ENCODE measurements at regions not wholly inside any gene's neighbourhood (a gene's known extent, or its start where the extent isn't known, plus 50 kb on each side); places are given as distances from the start of the nearest gene placed in this dataset.

- H3K36me3 ChIP-seq, result no peaks in the 10 kb centered on the region
- no peak for DNase-seq
- no peak overlapping the region for H3K4me3 ChIP-seq
- TF ChIP-seq, protein P1, sequence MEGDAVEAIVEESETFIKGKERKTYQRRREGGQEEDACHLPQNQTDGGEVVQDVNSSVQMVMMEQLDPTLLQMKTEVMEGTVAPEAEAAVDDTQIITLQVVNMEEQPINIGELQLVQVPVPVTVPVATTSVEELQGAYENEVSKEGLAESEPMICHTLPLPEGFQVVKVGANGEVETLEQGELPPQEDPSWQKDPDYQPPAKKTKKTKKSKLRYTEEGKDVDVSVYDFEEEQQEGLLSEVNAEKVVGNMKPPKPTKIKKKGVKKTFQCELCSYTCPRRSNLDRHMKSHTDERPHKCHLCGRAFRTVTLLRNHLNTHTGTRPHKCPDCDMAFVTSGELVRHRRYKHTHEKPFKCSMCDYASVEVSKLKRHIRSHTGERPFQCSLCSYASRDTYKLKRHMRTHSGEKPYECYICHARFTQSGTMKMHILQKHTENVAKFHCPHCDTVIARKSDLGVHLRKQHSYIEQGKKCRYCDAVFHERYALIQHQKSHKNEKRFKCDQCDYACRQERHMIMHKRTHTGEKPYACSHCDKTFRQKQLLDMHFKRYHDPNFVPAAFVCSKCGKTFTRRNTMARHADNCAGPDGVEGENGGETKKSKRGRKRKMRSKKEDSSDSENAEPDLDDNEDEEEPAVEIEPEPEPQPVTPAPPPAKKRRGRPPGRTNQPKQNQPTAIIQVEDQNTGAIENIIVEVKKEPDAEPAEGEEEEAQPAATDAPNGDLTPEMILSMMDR (IDR thresholded peaks at IDR 0.05), result no peak
- TF ChIP-seq POLR2A (IDR thresholded peaks at IDR 0.05), result no peak
- no peaks in the 10 kb centered on the region for H3K9me3 ChIP-seq
- no peak overlapping the region for H3K27ac ChIP-seq
- no peaks in the 10 kb centered on the region for H3K27me3 ChIP-seq
- H3K4me1 ChIP-seq, result no peaks in the 10 kb centered on the region
These were observed 156.7 kb downstream of the TMCO5A start for GRCh38 chr15:38091078-38091645.

DNA sequence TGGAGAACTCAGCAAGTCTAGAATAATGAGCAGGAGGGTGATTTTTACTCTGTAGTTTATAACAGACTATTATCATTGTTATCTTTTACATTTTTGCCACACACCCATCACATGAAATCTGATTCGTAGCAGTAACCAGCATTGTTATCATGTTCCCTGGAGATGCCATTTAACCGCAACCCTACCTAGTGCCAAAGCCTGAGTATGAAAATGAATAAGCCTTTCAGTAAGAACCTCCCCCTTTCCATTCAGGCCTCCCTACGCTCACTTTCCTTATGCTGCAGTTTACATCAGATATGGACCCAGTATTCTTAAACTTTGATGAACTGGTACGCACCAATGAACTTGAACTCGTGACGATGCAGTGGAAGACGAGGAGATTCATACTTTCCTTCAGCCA lies 158.7 kb upstream of the SPRED1 start:
- TF ChIP-seq, protein P1 (IDR thresholded peaks at IDR 0.05), result no peak
- TF ChIP-seq POLR2A (IDR thresholded peaks at IDR 0.05), result no peak
- Histone ChIP-seq H3K27ac (no peak overlapping the region), H3K36me3 (no peaks in the 10 kb centered on the region), H3K4me3 (no peak overlapping the region), H3K9me3 (peaks cover 0 to 5% (median 0%) of the 10 kb centered on the region in 4 donors), H3K27me3 (no peaks in the 10 kb centered on the region), H3K4me1 (no peaks in the 10 kb centered on the region)
- no peak for DNase-seq

DNA sequence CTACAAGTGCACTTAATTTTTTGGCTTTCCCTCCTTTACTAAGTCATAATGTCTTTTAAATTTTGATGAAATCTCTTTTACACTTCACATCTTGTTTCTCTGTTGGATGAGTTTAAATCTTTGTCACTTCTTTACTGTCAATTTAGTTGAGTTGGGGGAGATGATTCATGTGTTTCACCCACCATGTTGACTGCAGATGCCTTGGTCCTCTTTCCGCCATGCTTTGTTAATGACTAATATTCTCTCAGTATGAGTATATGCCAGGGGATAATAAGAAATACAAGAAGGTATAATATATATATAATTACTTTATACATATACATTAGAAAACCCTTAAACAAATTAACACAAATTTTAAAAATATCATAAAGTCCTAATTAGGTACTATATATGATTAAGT lies 149.7 kb upstream of the SPRED1 start:
- H3K9me3 ChIP-seq, result no peaks in the 10 kb centered on the region
- H3K4me1 ChIP-seq, result no peaks in the 10 kb centered on the region
- no peak for TF ChIP-seq POLR2A (IDR thresholded peaks at IDR 0.05)
- no peaks in the 10 kb centered on the region for H3K36me3 ChIP-seq
- H3K27ac ChIP-seq, result no peak overlapping the region
- no peak overlapping the region for H3K4me3 ChIP-seq
- DNase-seq, result no peak
- H3K27me3 ChIP-seq, result no peaks in the 10 kb centered on the region

DNA sequence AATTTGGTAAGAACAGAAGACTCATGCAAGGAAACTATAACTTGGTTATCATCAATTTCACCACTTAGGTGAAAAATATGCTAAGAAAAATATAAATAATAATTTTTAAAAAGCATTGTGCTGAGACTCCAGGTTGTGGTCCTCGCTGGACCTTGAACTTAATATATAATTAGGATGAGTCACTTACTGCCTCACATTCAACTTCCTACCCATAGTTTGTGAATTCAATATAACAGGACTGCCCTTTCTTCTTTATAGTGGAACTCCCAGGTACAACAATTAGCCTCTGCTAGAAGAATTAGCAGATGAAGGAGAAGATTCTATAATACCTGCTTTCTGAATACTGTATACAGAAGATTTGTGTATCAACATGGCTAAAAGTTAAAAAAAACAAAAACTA lies 149.1 kb upstream of the SPRED1 start:
- H3K9me3 ChIP-seq, result no peaks in the 10 kb centered on the region
- no peak overlapping the region for H3K27ac ChIP-seq
- no peaks in the 10 kb centered on the region for H3K36me3 ChIP-seq
- H3K27me3 ChIP-seq, result no peaks in the 10 kb centered on the region
- H3K4me1 ChIP-seq, result no peaks in the 10 kb centered on the region
- no peak overlapping the region for H3K4me3 ChIP-seq
- DNase-seq, result no peak
- no peak for TF ChIP-seq POLR2A (IDR thresholded peaks at IDR 0.05)
- TF ChIP-seq, protein P1 (IDR thresholded peaks at IDR 0.05), result no peak

GRCh38 chr15:38111070-38111469 lies 141.6 kb upstream of the SPRED1 start:
- H3K4me3 ChIP-seq, result no peak overlapping the region
- no peaks in the 10 kb centered on the region for H3K36me3 ChIP-seq
- no peak for TF ChIP-seq POLR2A (IDR thresholded peaks at IDR 0.05)
- TF ChIP-seq, protein P1 (IDR thresholded peaks at IDR 0.05), result no peak
- DNase-seq, result no peak
- H3K4me1 ChIP-seq, result no peaks in the 10 kb centered on the region
- no peak overlapping the region for H3K27ac ChIP-seq
- H3K27me3 ChIP-seq, result no peaks in the 10 kb centered on the region
- no peaks in the 10 kb centered on the region for H3K9me3 ChIP-seq

- Histone ChIP-seq H3K36me3 (no peaks in the 10 kb centered on the region), H3K4me3 (no peak overlapping the region), H3K27me3 (no peaks in the 10 kb centered on the region), H3K4me1 (no peaks in the 10 kb centered on the region), H3K27ac (no peak overlapping the region), H3K9me3 (no peaks in the 10 kb centered on the region)
- no peak for DNase-seq
- no peak for TF ChIP-seq POLR2A (IDR thresholded peaks at IDR 0.05)
- TF ChIP-seq, protein P1 (IDR thresholded peaks at IDR 0.05), result no peak
These were observed 140.2 kb upstream of the SPRED1 start for GRCh38 chr15:38112406-38112805.

Data from Peyer's patch (tissue), 4 donors.